ENCODE measurements at regions not wholly inside any gene's neighbourhood (a gene's known extent, or its start where the extent isn't known, plus 50 kb on each side); places are given as distances from the start of the nearest gene placed in this dataset.
"Not testable (repeated sequence)": the region's sequence is repeated elsewhere in the genome, so short reads cannot be mapped to it uniquely, and the experiment has no call there.

- no peak for DNase-seq (ENCODE audit: extremely low spot score, unreplicated experiment)
- no peak for TF ChIP-seq CTCF (conservative IDR thresholded peaks at IDR 0.05)
- H3K27me3 Mint-ChIP-seq: peaks cover 4% of the 10 kb centered on the region
- H3K4me3 Mint-ChIP-seq: no peak overlapping the region
- H3K27ac Mint-ChIP-seq: no peak overlapping the region
- peaks cover 6% of the 10 kb centered on the region for H3K36me3 Mint-ChIP-seq
- no peaks in the 10 kb centered on the region for H3K9me3 Mint-ChIP-seq
- peaks cover 13% of the 10 kb centered on the region for H3K4me1 Mint-ChIP-seq (ENCODE audit: unreplicated experiment)
Measured at GRCh38 chr3:75395580-75396315, 268.4 kb upstream of the FRG2C start.

- Mint-ChIP-seq H3K27me3 (peaks cover 4% of the 10 kb centered on the region), H3K27ac (no peak overlapping the region), H3K9me3 (no peaks in the 10 kb centered on the region), H3K36me3 (peaks cover 6% of the 10 kb centered on the region), H3K4me3 (no peak overlapping the region), H3K4me1 (ENCODE audit: unreplicated experiment) (peaks cover 13% of the 10 kb centered on the region)
- DNase-seq (ENCODE audit: extremely low spot score, unreplicated experiment): no peak
- TF ChIP-seq CTCF (conservative IDR thresholded peaks at IDR 0.05): no peak
Measured at GRCh38 chr3:75396316-75396802, 267.8 kb upstream of the FRG2C start.

GRCh38 chr3:75397486-75397885 is 266.6 kb upstream of the FRG2C start:
- not testable (repeated sequence) for H3K4me3 Mint-ChIP-seq; H3K27me3 Mint-ChIP-seq; H3K9me3 Mint-ChIP-seq; H3K36me3 Mint-ChIP-seq; H3K27ac Mint-ChIP-seq; DNase-seq (ENCODE audit: extremely low spot score, unreplicated experiment)
- H3K4me1 Mint-ChIP-seq (ENCODE audit: unreplicated experiment): peaks cover 13% of the 10 kb centered on the region

GRCh38 chr3:75422101-75422945 is 241.8 kb upstream of the FRG2C start:
- not testable (repeated sequence) for DNase-seq (ENCODE audit: extremely low spot score, unreplicated experiment); H3K4me1 Mint-ChIP-seq (ENCODE audit: unreplicated experiment); H3K9me3 Mint-ChIP-seq

GRCh38 chr3:75425379-75425778 is 238.7 kb upstream of the FRG2C start:
- not testable (repeated sequence) for H3K36me3 Mint-ChIP-seq; DNase-seq (ENCODE audit: extremely low spot score, unreplicated experiment); H3K9me3 Mint-ChIP-seq; H3K4me1 Mint-ChIP-seq (ENCODE audit: unreplicated experiment); H3K27me3 Mint-ChIP-seq; H3K4me3 Mint-ChIP-seq; H3K27ac Mint-ChIP-seq

More at GRCh38 chr3:75422101-75422945, 241.8 kb upstream of the FRG2C start:
- H3K36me3 Mint-ChIP-seq, H3K4me3 Mint-ChIP-seq, H3K27me3 Mint-ChIP-seq, H3K27ac Mint-ChIP-seq: not testable (repeated sequence)
- TF ChIP-seq CTCF (conservative IDR thresholded peaks at IDR 0.05): peak; percentile 78

- H3K36me3 Mint-ChIP-seq; H3K27me3 Mint-ChIP-seq; H3K27ac Mint-ChIP-seq; H3K4me1 Mint-ChIP-seq (ENCODE audit: unreplicated experiment); DNase-seq (ENCODE audit: extremely low spot score, unreplicated experiment); H3K4me3 Mint-ChIP-seq; H3K9me3 Mint-ChIP-seq: not testable (repeated sequence)
Measured at GRCh38 chr3:75427486-75427885, 236.6 kb upstream of the FRG2C start.

GRCh38 chr3:75427906-75428305 is 236.2 kb upstream of the FRG2C start:
- not testable (repeated sequence) for H3K36me3 Mint-ChIP-seq; H3K27me3 Mint-ChIP-seq; H3K4me3 Mint-ChIP-seq; H3K4me1 Mint-ChIP-seq (ENCODE audit: unreplicated experiment); DNase-seq (ENCODE audit: extremely low spot score, unreplicated experiment); H3K9me3 Mint-ChIP-seq; H3K27ac Mint-ChIP-seq
